PC-9 (cell line): ENCODE measurements at regions not wholly inside any gene's neighbourhood (a gene's known extent, or its start where the extent isn't known, plus 50 kb on each side); places are given as distances from the start of the nearest gene placed in this dataset.

Experiments used
- BruUV-seq: library from RNA; stranded (reverse); fragments of 400-500 nt; replicated peaks from 2 replicates; lab custom pipeline; 2021; lab: Mats Ljungman, UMichigan
- CTCF ChIA-PET: fragments of 300-600 bp; sonication (Branson Sonifier 250); formaldehyde crosslinking; loops from one replicate; lab custom pipeline; 2022; ENCODE audit warnings: antibody characterized with exemption; lab: Charles Lee
- POLR2A ChIA-PET: fragments of 300-600 bp; sonication (Branson Sonifier 250); formaldehyde crosslinking; loops from one replicate; lab custom pipeline; 2022; ENCODE audit warnings: antibody characterized with exemption; ENCODE audit not compliant: unreplicated experiment; lab: Charles Lee
- DNase-seq, 2 experiments: peaks; one replicate each; pipeline versions ENCODE4 v3.0.0 to v3.0.0-alpha.2; 2015 to 2022; ENCODE audit warnings: mixed read lengths in 1 of 2
- H2AFZ ChIP-seq: fragments of 200-600 bp; sonication (generic); 2 replicates; pipeline ENCODE4 v1.8.1; 2017; ENCODE audit warnings: antibody characterized with exemption
- H3F3A ChIP-seq: fragments of 200-600 bp; sonication (generic); 2 replicates; pipeline ENCODE4 v1.8.1; 2017; ENCODE audit warnings: antibody characterized with exemption, mild to moderate bottlenecking, low read depth; ENCODE audit not compliant: insufficient read depth
- H3K27ac ChIP-seq: fragments of 200-600 bp; sonication (generic); 2 replicates; pipeline ENCODE4 v1.6.1; 2016; ENCODE audit warnings: mixed run types
- H3K27me3 ChIP-seq: fragments of 200-600 bp; sonication (generic); 2 replicates; pipeline ENCODE4 v1.6.1; 2016; ENCODE audit warnings: low read depth, mixed run types; ENCODE audit not compliant: insufficient read depth
- H3K36me3 ChIP-seq: fragments of 200-600 bp; sonication (generic); 2 replicates; pipeline ENCODE4 v1.6.1; 2016; ENCODE audit warnings: low read depth, mixed run types
- H3K4me1 ChIP-seq: fragments of 200-600 bp; sonication (generic); replicated peaks from 2 replicates; pipeline ENCODE4 v1.6.1; 2016; ENCODE audit warnings: mixed run types; ENCODE audit not compliant: insufficient read depth
- H3K4me2 ChIP-seq: fragments of 200-600 bp; sonication (generic); 2 replicates; pipeline ENCODE4 v1.6.1; 2017; ENCODE audit warnings: mixed run types
- H3K4me3 ChIP-seq: fragments of 200-600 bp; sonication (generic); 2 replicates; pipeline ENCODE4 v1.6.1; 2016; ENCODE audit warnings: mixed run types
- H3K79me2 ChIP-seq: fragments of 200-600 bp; sonication (generic); 2 replicates; pipeline ENCODE4 v1.6.1; 2017; ENCODE audit warnings: low read depth, mixed run types
- H3K9me2 ChIP-seq: fragments of 200-600 bp; sonication (generic); 2 replicates; pipeline ENCODE4 v1.8.1; 2017; ENCODE audit warnings: mild to moderate bottlenecking; ENCODE audit not compliant: insufficient read depth
- H3K9me3 ChIP-seq: fragments of 200-600 bp; sonication (generic); 2 replicates; pipeline ENCODE4 v1.8.1; 2016; ENCODE audit warnings: low read depth; ENCODE audit not compliant: insufficient read depth
- H4K20me1 ChIP-seq: fragments of 200-600 bp; sonication (generic); 2 replicates; pipeline ENCODE4 v1.8.1; 2017; ENCODE audit not compliant: insufficient read depth
- CTCF ChIP-seq: fragments of 200-600 bp; sonication (generic); conservative IDR thresholded peaks from 2 replicates; pipeline ENCODE4 v1.6.1; 2017; ENCODE audit warnings: mixed run types, antibody characterized with exemption, mild to moderate bottlenecking, moderate library complexity
- EZH2 ChIP-seq: fragments of 200-600 bp; sonication (generic); IDR thresholded peaks from 2 replicates; pipeline ENCODE4 v1.8.0; 2017; ENCODE audit warnings: antibody characterized with exemption, low read depth
- intact Hi-C: fragments of 100-400 bp; cut with micrococcal nuclease; formaldehyde crosslinking; loops from one replicate; pipeline ENCODE4 v1.10.0; 2022; ENCODE audit not compliant: unreplicated experiment

- BruUV-seq = no TSS peak
- no peak overlapping the region for H3K4me3 ChIP-seq
- H2AFZ ChIP-seq = no peak overlapping the region
- DNase-seq = no peak
- no peaks in the 10 kb centered on the region for H3K9me3 ChIP-seq
- no peak overlapping the region for H3K27ac ChIP-seq
- intact Hi-C loops = no loop called here
- no peaks in the 10 kb centered on the region for H4K20me1 ChIP-seq
- no peak for TF ChIP-seq EZH2
- TF ChIP-seq CTCF = no peak
- H3K4me1 ChIP-seq = no peaks in the 10 kb centered on the region
- H3K36me3 ChIP-seq = no peaks in the 10 kb centered on the region
- no peaks in the 10 kb centered on the region for H3K79me2 ChIP-seq
- ChIA-PET POLR2A (no interaction called here), CTCF (no interaction called here)
- no peaks in the 10 kb centered on the region for H3K9me2 ChIP-seq
- H3F3A ChIP-seq = no peaks in the 10 kb centered on the region
- H3K27me3 ChIP-seq = peaks cover 96% of the 10 kb centered on the region
- no peak overlapping the region for H3K4me2 ChIP-seq
Measured at GRCh38 chr12:111161898-111162297, 207.0 kb downstream of the PHETA1 start.

GRCh38 chr12:111160350-111161241 lies 208.3 kb downstream of the PHETA1 start:
- H3K4me2 ChIP-seq = no peak overlapping the region
- H3K4me3 ChIP-seq = no peak overlapping the region
- H2AFZ ChIP-seq = no peak overlapping the region
- peaks cover 92% of the 10 kb centered on the region for H3K27me3 ChIP-seq
- H3K9me3 ChIP-seq = no peaks in the 10 kb centered on the region
- TF ChIP-seq CTCF (no peak), EZH2 (no peak)
- no peaks in the 10 kb centered on the region for H3K79me2 ChIP-seq
- intact Hi-C loops = no loop called here
- no peaks in the 10 kb centered on the region for H4K20me1 ChIP-seq
- H3K9me2 ChIP-seq = no peaks in the 10 kb centered on the region
- no peaks in the 10 kb centered on the region for H3K36me3 ChIP-seq
- no peaks in the 10 kb centered on the region for H3K4me1 ChIP-seq
- H3K27ac ChIP-seq = no peak overlapping the region
- CTCF ChIA-PET = interaction anchor here (0.6 kb wide), 1 partner anchor 60 kb away, joined by 10 read pairs; no protein-coding TSS in a partner anchor
- POLR2A ChIA-PET = no interaction called here
- BruUV-seq = no TSS peak
- no peak for DNase-seq
- no peaks in the 10 kb centered on the region for H3F3A ChIP-seq

GRCh38 chr12:111158992-111159391 lies 209.9 kb downstream of the PHETA1 start:
- BruUV-seq = no TSS peak
- H3F3A ChIP-seq = no peaks in the 10 kb centered on the region
- H3K36me3 ChIP-seq = no peaks in the 10 kb centered on the region
- no peaks in the 10 kb centered on the region for H3K9me3 ChIP-seq
- no peak for DNase-seq
- ChIA-PET CTCF (interaction anchor here (0.7 kb wide), 1 partner anchor 1769 kb away, joined by 3 read pairs; no protein-coding TSS in a partner anchor), POLR2A (no interaction called here)
- H3K27ac ChIP-seq = no peak overlapping the region
- no peaks in the 10 kb centered on the region for H4K20me1 ChIP-seq
- no peaks in the 10 kb centered on the region for H3K4me1 ChIP-seq
- intact Hi-C loops = no loop called here
- no peaks in the 10 kb centered on the region for H3K9me2 ChIP-seq
- no peak overlapping the region for H2AFZ ChIP-seq
- H3K79me2 ChIP-seq = no peaks in the 10 kb centered on the region
- no peak overlapping the region for H3K4me3 ChIP-seq
- no peak for TF ChIP-seq CTCF
- no peak for TF ChIP-seq EZH2
- no peak overlapping the region for H3K4me2 ChIP-seq
- peaks cover 93% of the 10 kb centered on the region for H3K27me3 ChIP-seq
